ENCODE measurements at regions not wholly inside any gene's neighbourhood (a gene's known extent, or its start where the extent isn't known, plus 50 kb on each side); places are given as distances from the start of the nearest gene placed in this dataset.

GRCh38 chr10:10259013-10259412 is 758.7 kb upstream of the CELF2 start:
- H3K4me1 ChIP-seq (ENCODE audit: insufficient read depth, low read length) = no peaks in the 10 kb centered on the region
- no peaks in the 10 kb centered on the region for H3K27me3 ChIP-seq (ENCODE audit: insufficient read depth, low read length)
- H3K9me3 ChIP-seq (ENCODE audit: low read depth, low read length) = no peaks in the 10 kb centered on the region

GRCh38 chr10:10270126-10271050 is 747.3 kb upstream of the CELF2 start:
- no peaks in the 10 kb centered on the region for H3K9me3 ChIP-seq (ENCODE audit: low read depth, low read length)
- no peak overlapping the region for H3K4me3 ChIP-seq (ENCODE audit: low read length)
- no peaks in the 10 kb centered on the region for H3K4me1 ChIP-seq (ENCODE audit: insufficient read depth, low read length)
- no peaks in the 10 kb centered on the region for H3K27me3 ChIP-seq (ENCODE audit: insufficient read depth, low read length)

More at GRCh38 chr10:10259013-10259412, 758.7 kb upstream of the CELF2 start:
- no peak overlapping the region for H3K4me3 ChIP-seq (ENCODE audit: low read length)

- no peaks in the 10 kb centered on the region for H3K9me3 ChIP-seq (ENCODE audit: low read depth, low read length)
- no peak overlapping the region for H3K4me3 ChIP-seq (ENCODE audit: low read length)
- no peaks in the 10 kb centered on the region for H3K27me3 ChIP-seq (ENCODE audit: insufficient read depth, low read length)
- no peaks in the 10 kb centered on the region for H3K4me1 ChIP-seq (ENCODE audit: insufficient read depth, low read length)
These were observed 746.0 kb upstream of the CELF2 start for GRCh38 chr10:10271639-10272192.

- H3K4me1 ChIP-seq (ENCODE audit: insufficient read depth, low read length) = no peaks in the 10 kb centered on the region
- no peaks in the 10 kb centered on the region for H3K27me3 ChIP-seq (ENCODE audit: insufficient read depth, low read length)
- no peak overlapping the region for H3K4me3 ChIP-seq (ENCODE audit: low read length)
- H3K9me3 ChIP-seq (ENCODE audit: low read depth, low read length) = no peaks in the 10 kb centered on the region
These were observed 744.0 kb upstream of the CELF2 start for GRCh38 chr10:10273661-10274060.

GRCh38 chr10:10279906-10280305 is 737.8 kb upstream of the CELF2 start:
- Histone ChIP-seq H3K4me3 (ENCODE audit: low read length) (no peak overlapping the region), H3K4me1 (ENCODE audit: insufficient read depth, low read length) (no peaks in the 10 kb centered on the region), H3K9me3 (ENCODE audit: low read depth, low read length) (no peaks in the 10 kb centered on the region), H3K27me3 (ENCODE audit: insufficient read depth, low read length) (no peaks in the 10 kb centered on the region)

- H3K9me3 ChIP-seq (ENCODE audit: low read depth, low read length) = no peaks in the 10 kb centered on the region
- H3K4me3 ChIP-seq (ENCODE audit: low read length) = no peak overlapping the region
- H3K27me3 ChIP-seq (ENCODE audit: insufficient read depth, low read length) = no peaks in the 10 kb centered on the region
- no peaks in the 10 kb centered on the region for H3K4me1 ChIP-seq (ENCODE audit: insufficient read depth, low read length)
These were observed 725.2 kb upstream of the CELF2 start for GRCh38 chr10:10292501-10292900.

GRCh38 chr10:10293041-10293440 is 724.6 kb upstream of the CELF2 start:
- Histone ChIP-seq H3K27me3 (ENCODE audit: insufficient read depth, low read length) (no peaks in the 10 kb centered on the region), H3K4me3 (ENCODE audit: low read length) (no peak overlapping the region)

GRCh38 chr10:10293481-10293951 is 724.2 kb upstream of the CELF2 start:
- no peak overlapping the region for H3K4me3 ChIP-seq (ENCODE audit: low read length)
- no peaks in the 10 kb centered on the region for H3K9me3 ChIP-seq (ENCODE audit: low read depth, low read length)
- H3K27me3 ChIP-seq (ENCODE audit: insufficient read depth, low read length) = no peaks in the 10 kb centered on the region
- H3K4me1 ChIP-seq (ENCODE audit: insufficient read depth, low read length) = no peaks in the 10 kb centered on the region

More at GRCh38 chr10:10293041-10293440, 724.6 kb upstream of the CELF2 start:
- Histone ChIP-seq H3K4me1 (ENCODE audit: insufficient read depth, low read length) (no peaks in the 10 kb centered on the region), H3K9me3 (ENCODE audit: low read depth, low read length) (no peaks in the 10 kb centered on the region)

- no peaks in the 10 kb centered on the region for H3K27me3 ChIP-seq (ENCODE audit: insufficient read depth, low read length)
- no peaks in the 10 kb centered on the region for H3K4me1 ChIP-seq (ENCODE audit: insufficient read depth, low read length)
- H3K4me3 ChIP-seq (ENCODE audit: low read length) = no peak overlapping the region
- H3K9me3 ChIP-seq (ENCODE audit: low read depth, low read length) = no peaks in the 10 kb centered on the region
These were observed 723.3 kb upstream of the CELF2 start for GRCh38 chr10:10294184-10294880.

- H3K9me3 ChIP-seq (ENCODE audit: low read depth, low read length) = no peaks in the 10 kb centered on the region
- H3K4me1 ChIP-seq (ENCODE audit: insufficient read depth, low read length) = no peaks in the 10 kb centered on the region
- no peaks in the 10 kb centered on the region for H3K27me3 ChIP-seq (ENCODE audit: insufficient read depth, low read length)
- no peak overlapping the region for H3K4me3 ChIP-seq (ENCODE audit: low read length)
These were observed 722.7 kb upstream of the CELF2 start for GRCh38 chr10:10294881-10295529.

GRCh38 chr10:10295537-10295936 is 722.1 kb upstream of the CELF2 start:
- no peaks in the 10 kb centered on the region for H3K9me3 ChIP-seq (ENCODE audit: low read depth, low read length)
- H3K4me1 ChIP-seq (ENCODE audit: insufficient read depth, low read length) = no peaks in the 10 kb centered on the region
- H3K27me3 ChIP-seq (ENCODE audit: insufficient read depth, low read length) = no peaks in the 10 kb centered on the region
- no peak overlapping the region for H3K4me3 ChIP-seq (ENCODE audit: low read length)

- Histone ChIP-seq H3K4me1 (ENCODE audit: insufficient read depth, low read length) (no peaks in the 10 kb centered on the region), H3K4me3 (ENCODE audit: low read length) (no peak overlapping the region), H3K27me3 (ENCODE audit: insufficient read depth, low read length) (no peaks in the 10 kb centered on the region), H3K9me3 (ENCODE audit: low read depth, low read length) (no peaks in the 10 kb centered on the region)
These were observed 715.0 kb upstream of the CELF2 start for GRCh38 chr10:10302689-10303088.

- H3K4me1 ChIP-seq (ENCODE audit: insufficient read depth, low read length) = no peaks in the 10 kb centered on the region
- H3K27me3 ChIP-seq (ENCODE audit: insufficient read depth, low read length) = no peaks in the 10 kb centered on the region
- H3K9me3 ChIP-seq (ENCODE audit: low read depth, low read length) = no peaks in the 10 kb centered on the region
- H3K4me3 ChIP-seq (ENCODE audit: low read length) = no peak overlapping the region
These were observed 710.6 kb upstream of the CELF2 start for GRCh38 chr10:10307036-10307435.

GRCh38 chr10:10307551-10307950 is 710.1 kb upstream of the CELF2 start:
- no peaks in the 10 kb centered on the region for H3K27me3 ChIP-seq (ENCODE audit: insufficient read depth, low read length)
- H3K4me1 ChIP-seq (ENCODE audit: insufficient read depth, low read length) = no peaks in the 10 kb centered on the region
- no peak overlapping the region for H3K4me3 ChIP-seq (ENCODE audit: low read length)
- H3K9me3 ChIP-seq (ENCODE audit: low read depth, low read length) = no peaks in the 10 kb centered on the region

GRCh38 chr10:10310498-10310897 is 707.2 kb upstream of the CELF2 start:
- H3K9me3 ChIP-seq (ENCODE audit: low read depth, low read length) = no peaks in the 10 kb centered on the region
- no peaks in the 10 kb centered on the region for H3K4me1 ChIP-seq (ENCODE audit: insufficient read depth, low read length)
- H3K4me3 ChIP-seq (ENCODE audit: low read length) = no peak overlapping the region
- H3K27me3 ChIP-seq (ENCODE audit: insufficient read depth, low read length) = no peaks in the 10 kb centered on the region

Data from mononuclear cell (primary cell).